Limb (tissue), 2 donors: ENCODE measurements at regions not wholly inside any gene's neighbourhood (a gene's known extent, or its start where the extent isn't known, plus 50 kb on each side); places are given as distances from the start of the nearest gene placed in this dataset.
A peak's percentile ranks its signal among the peaks of the same experiment; 100 is the strongest.

Experiments used
- DNase-seq, 2 donors: peaks; one replicate each; pipeline ENCODE4 v3.0.0-alpha.2; 2016; ENCODE audit errors: extremely low spot score in 2 of 2

DNA sequence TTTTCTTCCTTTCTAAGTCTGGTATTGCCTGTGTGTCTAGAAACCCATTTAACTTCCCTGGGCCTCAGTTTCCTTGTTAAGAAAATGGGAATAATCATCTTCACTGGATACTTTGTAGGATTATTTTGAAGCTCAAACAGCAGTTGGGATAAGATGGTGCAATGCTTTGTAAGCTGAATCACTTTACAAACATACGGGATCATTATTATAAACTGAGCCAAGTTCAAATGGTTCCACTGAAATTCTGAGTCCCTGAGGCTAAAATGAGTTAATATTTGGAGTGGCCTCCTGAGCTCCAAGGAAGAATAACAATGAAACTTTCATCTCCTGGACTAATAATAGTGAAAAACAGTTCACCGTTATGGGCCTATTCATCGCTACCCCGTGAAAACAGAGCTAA lies 388.0 kb downstream of the PLPP3 start:
- DNase-seq, result no peak

DNA sequence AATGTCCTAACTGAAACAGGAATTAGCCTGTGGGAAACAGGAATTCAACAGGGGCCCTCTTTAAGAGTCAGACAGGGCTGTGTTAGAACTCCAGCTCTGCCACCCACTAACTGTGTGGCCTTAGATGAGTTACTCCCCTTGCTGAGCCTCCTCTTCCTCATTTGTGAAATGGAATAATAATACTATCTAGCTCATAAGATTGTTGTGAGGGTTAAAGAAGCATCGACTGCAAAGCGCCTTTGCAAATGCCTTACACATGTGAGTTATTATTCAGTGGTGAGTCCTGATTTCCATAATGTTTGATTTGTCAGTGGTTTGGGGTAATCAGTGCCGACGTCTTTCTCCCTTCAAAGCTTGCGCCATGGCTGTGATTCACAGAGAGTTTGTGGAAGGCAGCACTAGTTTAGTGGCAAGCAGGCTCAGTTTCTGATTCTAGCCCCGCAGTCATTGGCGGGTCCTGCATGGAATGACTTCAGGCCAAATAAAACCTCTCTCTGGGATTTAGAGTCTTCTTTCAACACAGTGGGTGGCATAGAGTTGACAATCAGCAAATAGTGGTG lies 388.5 kb downstream of the PLPP3 start:
- DNase-seq, result no peak

DNA sequence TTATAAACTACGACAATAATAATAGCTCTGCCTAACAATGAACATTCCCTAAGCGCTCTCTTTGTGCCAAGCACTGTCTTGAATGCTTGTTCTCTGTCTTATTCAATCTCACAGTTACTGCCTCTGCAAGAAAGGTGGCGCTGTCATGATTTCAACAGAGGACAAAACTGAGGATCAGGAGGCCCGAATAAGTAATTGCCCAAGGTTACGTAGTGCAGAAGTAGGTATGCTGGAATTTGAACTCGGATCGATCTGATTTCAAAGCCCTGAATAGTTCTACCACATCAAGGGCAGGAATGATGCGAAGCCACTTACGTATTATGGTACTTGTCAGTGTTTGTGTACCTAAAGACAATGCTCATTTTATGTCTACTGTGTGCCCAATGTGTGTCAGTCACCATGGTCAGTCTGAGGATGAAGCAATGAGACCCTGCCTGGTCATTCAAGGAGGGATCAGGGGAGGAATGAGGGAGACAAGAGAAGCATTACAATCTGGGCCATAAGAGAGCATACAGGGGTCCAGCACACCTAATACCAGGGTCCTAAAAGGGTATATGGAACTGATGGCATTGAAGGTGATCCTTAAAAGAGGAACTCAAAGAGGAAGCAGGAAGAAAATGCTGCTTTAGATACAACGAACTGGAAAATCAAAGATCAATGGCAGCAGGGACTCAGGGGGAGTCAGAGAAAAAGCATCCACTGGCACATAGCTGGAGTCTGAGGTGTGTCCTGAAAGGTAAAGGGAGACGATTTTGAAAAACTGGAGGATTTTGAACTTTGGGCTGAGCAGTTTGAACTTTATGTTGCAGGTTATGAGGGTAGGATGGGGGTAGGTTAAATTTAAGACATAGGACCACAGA lies 389.2 kb downstream of the PLPP3 start:
- DNase-seq, result no peak

DNA sequence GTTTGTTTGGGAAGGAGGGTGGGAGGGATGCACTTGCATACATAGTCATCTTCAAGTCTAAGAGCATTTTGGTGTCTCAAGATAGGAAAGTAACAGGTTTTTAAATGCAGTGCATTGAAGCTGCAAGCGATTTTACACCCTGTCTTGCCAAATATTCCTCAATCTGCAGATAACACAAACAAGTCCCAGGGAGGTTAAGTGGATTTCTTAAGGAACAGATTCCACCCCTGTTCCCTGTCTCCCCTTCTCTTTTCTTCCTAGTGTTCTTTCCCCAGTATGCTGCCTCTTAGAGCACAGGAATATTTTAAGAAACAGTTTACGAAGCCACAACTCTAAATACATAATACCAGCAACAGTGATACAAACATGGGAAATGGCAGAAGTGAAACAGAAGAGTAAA lies 389.9 kb downstream of the PLPP3 start:
- DNase-seq, result no peak

DNA sequence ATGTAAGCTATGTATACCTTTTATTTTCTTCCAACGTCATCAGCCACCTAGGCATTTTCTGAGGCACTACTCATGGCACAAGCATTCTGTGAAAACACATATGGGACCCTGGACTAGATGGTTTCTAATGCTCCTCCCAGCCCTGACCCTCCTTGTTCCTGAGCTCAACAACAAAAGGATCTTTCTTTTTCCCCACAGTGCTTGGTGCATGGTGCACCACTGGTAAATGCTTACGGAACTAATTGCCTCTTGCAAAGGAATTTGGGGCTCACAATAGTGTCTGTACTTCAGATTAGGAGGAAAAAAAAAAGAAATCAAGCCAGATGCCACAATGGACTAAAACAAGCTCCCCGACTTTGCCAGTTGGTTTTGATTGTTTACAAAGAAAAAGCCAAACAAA lies 390.5 kb downstream of the PLPP3 start:
- DNase-seq, result no peak

DNA sequence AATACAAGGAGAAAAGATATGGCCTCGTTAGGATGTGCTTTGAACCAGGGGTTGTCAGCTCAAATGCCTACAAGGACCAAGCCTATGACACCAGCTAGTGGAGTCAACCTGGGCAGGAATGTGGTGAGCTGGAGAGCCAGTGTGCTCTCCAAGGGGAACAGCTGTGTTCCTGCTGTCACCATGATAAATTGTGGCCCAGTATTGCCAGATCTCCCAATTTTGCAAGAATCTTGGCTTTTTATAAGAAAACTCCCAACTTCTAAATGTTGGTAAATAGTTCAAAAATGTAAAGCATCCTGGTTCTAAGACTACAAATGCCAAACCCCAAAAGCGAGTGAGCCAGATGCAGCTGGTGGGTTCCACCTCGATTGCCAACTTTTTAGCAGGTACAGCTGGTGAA lies 391.1 kb downstream of the PLPP3 start:
- DNase-seq, result no peak

DNA sequence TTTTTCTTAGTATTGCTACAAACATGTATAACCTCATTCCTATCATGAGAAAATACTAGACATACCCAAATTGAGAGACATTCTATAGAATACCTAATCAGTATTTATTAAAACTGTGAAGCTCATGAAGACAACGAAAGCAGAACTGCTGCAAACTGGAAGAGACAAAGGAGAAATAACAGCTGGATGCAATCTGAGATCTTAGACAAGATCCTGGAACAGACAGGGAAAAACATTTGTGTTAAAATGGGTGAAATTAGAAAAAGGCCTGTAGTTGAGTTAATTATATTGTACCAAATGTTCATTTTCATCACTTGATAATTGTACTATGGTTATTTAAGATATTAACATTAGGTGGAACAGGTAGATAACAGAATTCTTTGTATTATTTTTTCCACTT lies 392.0 kb downstream of the PLPP3 start:
- no peak for DNase-seq

DNA sequence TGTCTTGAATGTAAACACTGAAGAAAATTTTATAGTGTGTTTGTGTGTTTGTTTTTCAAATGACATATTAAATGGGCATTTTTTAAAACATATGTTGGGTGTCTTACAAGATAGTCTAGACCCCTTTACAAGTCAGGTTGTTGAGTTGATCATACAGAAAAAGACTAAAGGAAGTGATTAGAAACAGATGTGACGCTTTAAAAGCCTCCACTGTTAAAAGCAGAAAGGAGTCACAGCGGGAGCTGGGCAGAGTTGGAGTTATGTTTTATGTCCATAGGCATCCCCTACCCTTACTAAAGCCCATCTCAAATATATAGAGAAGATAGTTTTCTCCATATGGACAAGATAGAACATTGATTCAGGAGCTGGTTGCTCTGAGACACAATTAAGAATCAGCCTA lies 393.9 kb downstream of the PLPP3 start:
- no peak for DNase-seq

DNA sequence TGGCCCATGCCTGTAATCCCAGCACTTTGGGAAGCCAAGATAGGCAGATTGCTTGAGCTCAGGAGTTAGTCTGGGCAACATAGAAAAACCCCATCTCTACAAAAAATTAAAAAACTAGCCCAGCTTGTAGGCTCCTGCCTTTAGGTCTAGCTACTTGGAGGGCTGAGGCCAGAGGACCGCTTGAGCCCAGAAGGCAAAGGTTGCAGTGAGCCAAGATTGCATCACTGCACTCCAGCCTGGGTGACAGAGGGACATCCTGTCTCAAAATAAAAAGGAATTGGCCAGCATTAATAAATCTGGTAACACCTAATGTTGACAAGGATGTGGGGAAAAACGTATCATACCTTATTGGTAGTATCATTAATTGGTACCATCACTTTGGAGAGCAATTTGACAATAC lies 396.2 kb downstream of the PLPP3 start:
- DNase-seq, result no peak

DNA sequence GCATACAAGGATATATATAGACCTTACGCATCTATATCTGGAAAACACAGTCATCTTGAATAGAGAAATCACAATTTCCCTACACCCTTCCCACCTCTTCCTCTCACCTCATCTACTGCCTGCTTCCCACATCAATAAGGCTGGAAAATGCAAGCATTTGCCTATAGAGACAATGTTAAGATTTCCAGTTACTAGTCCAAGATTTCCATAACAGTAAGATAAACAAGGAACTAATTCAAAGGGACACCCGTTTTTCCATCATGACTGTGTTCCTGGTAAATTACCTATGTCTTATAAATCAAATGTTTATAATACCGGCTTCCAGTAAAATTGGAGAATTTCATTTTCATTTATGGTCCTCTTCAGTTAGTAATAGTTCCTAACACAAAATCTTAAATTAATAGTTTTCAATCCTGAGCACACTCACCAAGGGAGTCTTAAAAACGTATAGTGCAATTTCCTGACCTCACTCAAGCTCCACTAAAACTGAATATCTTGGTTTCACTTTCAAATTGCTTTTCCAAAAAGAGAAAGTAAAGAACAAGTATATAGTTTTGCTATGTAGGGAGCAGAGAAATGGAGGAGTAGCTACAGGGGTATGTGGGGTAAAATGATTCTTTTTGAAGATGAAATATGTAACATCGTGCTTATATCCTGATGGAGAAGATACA lies 398.7 kb downstream of the PLPP3 start:
- peak in 1 of 2 donors; percentile 51 for DNase-seq

DNA sequence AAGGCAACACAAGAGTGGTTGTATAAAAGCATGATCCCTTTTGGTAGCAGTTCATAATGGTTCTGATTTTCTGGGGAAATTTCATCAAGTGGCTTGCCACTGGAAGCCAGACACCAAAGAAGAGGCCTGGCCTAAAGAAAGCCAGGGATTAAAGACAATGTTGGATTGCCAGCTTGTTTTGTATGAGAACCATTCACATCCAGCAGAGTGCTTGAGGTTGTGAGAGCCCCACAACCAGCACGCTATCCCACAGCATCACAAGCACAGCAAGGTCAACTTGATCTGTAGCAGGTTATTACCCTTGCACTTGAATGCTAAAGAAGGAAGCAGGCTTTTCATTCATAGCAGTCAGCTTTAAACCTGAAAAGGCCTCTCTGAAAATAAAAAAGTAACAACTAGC lies 399.8 kb downstream of the PLPP3 start:
- no peak for DNase-seq

DNA sequence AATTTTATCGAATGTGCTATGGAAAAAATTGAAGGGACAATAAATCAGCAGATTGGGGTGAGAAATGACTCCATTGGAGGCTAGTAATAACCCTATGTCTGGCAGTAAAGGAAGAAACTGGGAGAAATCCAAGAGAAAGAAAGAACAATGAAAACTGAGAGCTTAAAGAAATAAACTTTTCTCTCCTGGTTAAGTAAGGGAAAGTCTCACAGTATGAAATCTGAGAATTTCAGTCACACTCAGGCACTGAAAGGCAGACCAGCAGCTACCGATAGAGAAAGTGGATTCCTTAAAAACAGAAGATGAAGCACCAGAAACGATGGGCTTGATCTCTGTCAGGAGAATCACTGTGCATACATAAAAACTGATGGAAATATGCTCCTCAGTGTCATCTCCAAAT lies 404.2 kb downstream of the PLPP3 start:
- no peak for DNase-seq

DNA sequence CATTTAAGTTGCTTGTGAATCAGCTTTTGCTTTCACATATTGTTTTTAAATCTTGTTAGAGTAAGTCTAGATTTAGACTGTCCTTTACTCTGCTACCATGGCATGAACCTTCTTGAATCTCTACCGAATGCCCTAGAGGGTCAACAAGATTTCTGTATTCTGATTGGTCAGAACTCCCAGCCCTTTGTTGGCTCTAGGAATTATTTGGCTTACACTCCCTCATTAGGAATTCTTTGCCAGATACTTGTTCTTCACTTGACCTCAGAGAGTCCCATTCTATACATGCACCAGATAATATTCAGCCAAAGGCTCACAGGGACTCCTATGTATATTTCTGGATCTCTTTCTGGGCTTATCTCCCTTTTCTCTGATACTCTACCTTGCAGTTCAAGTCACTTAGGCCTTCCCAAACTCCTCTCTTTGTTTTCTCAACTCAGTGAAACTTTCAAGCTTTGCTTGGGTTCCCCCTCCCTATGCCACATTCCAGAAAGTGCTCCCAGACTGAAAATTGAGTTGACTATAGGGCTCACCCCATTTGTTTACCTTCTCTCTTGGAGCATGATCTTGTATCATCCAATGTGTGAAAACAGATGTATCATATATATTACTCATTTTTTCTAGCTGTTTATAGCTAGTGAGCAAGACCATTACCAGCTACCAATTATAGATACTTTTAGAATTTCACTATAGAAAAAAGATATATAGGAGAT lies 405.0 kb downstream of the PLPP3 start:
- no peak for DNase-seq

DNA sequence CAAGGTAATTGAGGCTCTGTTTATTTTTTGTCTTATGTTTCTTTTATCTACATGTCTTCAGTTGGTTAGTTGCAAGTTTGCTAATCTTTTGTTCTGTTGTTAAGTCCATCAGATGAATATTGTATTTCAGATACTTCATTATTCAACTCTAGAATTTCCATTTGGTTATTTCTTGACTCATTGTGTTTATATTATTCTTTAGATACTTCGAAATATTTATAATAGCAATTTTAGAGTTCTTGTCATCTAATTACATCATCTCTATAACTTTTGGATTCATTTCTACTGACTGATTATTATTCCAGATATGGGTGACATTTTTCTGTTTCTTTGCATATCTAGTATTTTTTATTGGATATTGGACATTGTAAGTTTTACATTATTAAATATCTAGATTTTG lies 405.6 kb downstream of the PLPP3 start:
- no peak for DNase-seq

DNA sequence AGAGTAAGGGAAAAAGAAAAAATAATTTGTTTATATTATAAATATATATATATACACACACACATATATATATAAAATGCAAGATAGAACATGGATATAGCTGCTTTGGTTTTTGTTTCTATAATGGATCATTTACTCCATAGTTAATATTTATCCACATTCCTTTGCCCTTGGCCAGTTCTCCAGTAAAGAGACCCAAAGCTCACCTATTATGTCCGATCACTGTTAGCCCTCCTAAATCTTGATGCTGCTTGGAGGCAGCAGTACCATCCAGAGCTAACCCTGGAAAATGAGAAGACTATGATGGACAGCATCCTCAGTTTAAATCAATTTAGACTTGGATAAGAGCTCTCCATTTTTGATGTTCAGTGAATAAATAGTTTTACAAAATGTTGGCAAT lies 407.7 kb downstream of the PLPP3 start:
- no peak for DNase-seq

DNA sequence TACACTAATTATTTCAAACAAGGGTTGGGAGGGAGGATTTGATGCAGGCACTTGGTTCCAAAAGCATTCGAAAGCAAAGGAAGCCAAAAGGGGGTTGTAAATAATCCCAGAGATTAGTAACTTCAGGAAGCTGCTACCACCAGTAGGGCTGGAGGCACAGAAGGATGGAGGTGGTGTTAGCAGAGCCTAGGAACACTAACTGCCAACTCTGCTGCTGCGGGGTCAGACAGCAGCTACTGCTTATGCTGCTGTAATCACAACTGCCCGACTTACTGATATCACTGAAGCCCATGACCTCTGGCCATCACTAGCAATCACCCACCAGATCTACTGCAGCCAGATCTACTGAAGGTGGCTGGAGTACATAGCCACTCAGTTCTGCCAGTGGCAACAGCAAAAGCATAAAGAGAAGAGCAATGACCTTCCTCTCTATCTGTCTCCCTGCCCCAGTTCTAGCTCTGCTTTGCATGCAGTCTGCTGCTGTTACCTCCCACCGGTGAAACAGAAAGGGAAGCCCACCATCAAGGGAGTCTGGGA lies 408.5 kb downstream of the PLPP3 start:
- DNase-seq, result no peak

DNA sequence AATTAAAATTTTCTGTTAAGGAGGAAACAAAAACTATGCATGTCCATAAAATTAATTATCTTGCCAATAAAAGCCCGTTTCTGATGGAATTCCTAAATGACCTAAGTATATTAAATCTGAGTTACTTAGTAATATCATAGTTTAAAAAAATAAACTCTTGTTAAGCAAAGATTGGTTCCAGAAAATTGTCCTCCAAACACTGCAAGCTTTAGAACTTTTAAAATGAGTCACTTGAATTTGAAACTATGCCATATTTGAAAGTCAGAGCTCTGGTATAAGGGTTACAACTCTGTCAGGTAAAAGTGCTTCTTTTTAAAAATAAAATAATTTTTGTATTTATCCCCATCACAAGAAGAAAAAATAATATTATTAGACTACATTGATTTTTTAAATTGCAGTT lies 409.5 kb downstream of the PLPP3 start:
- DNase-seq, result no peak

DNA sequence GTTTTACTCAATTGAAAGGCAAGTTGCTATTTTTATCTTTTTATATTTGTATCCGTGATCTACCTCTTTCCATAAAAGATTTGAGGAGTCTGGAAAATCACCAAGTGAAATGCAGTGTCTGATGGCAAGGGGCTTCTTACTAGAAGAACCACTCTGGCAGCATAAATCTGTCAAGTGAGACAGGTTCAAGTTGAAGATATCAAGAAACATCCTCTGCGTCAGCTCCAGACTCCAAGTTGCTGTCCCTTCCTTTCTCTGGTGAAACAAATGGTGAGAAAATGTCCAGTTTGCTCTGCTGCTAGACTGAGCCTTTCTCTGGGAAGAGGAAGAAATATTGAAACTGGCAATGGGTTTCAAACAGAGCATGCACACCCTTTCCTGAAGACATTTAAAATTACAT lies 411.2 kb downstream of the PLPP3 start:
- no peak for DNase-seq

DNA sequence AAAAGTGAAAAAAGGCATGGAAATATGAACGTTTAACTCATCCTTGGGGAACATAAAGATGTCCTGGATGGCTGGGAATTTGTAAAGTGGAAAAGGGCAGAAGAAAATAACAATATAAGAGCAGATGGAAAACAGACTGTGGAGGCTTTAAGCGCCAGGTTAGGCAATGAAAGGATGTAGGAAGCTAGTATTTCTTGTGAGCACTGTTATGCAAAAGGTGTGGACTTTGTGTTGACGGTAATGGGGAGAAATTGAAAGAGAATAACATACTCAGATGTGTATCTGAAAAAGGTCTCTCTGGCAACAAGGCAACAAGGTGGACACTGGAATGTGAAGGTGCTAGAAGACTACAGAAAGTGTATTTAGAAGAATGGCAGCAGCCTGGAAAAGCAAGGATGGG lies 411.8 kb downstream of the PLPP3 start:
- no peak for DNase-seq

DNA sequence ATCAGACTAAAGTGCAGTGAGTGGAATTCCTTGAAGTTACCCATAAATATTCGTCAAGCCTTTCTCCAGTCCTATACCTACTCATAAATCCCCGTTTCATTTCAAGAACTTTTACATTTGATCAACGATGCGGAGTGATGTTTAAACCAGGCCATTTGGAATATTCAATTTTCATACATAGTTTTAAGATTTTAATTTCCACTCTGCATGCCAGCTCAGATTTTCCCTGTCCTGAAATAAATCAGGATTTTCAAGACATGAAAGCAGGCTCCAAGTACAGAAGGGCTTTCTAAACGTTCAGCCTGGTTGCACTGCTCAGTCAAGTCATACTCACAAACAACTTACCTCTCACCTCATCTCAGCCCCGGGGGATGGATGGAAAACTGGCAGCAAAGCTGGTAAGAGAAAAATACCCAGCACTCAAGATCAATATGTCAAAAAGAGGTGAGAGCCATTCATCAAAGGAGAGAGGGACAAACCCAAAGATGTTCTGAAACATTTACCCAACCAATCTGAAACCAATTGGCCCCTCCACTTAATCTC lies 418.5 kb downstream of the PLPP3 start:
- no peak for DNase-seq

DNA sequence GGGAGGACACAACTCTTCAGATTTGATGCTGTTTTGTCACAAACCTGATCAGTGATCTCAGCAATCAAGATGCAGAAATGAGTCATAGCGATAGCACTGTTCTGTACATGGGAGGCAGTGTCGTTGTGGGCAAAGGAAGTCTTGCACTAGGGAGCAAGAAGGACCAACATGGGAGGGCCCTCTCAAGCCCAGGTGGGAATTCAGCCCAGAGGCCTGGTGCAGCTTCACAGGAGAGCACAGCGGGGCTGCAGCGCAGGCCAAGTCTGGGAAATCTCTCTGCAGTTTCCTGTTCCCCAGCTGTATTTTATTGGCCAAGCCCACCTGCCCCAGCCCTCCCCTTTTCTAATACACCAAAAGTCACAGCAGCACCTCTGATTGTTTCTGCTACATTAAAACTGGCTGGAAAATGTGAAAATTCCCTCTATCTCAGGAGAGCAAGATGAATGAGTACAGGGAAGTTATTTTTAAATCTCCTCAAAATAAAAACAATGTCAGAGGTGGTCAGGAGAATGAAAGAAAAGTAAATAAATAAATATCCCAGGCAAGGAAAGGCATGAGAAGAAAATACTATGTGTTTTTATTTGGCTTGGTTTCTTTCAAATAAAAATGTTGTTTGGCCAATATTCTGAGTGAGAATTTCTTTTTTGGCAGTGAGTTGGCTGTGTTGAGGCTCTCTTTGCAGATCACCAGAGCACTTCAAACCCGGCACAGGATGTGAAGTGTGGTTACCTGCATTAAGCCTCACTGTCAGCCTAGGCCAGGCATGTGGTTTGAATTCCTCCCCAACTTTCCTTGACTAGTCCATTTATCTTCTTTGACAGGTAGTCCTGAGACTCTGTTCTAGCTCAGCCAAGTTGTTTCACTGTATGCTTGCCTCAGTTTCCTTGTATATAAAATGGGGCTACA lies 422.1 kb downstream of the PLPP3 start:
- DNase-seq, result no peak
